HCT116 (cell line): ENCODE measurements at regions not wholly inside any gene's neighbourhood (a gene's known extent, or its start where the extent isn't known, plus 50 kb on each side); places are given as distances from the start of the nearest gene placed in this dataset.

ENCODE experiments used
- ATAC-seq: fragments of 200-7000 bp; cut with Tn5 transposase; 2 replicates; pipeline ENCODE4 v1.9.1; 2020; ENCODE audit warnings: mild to moderate bottlenecking, moderate library complexity
- BruUV-seq: library from RNA; stranded (reverse); fragments of 400-500 nt; replicated peaks from 2 replicates; lab custom pipeline; 2021; lab: Mats Ljungman, UMichigan
- CTCF ChIA-PET: fragments of 300-600 bp; sonication (Branson Sonifier 250); formaldehyde crosslinking; loops from one replicate; lab custom pipeline; 2021; ENCODE audit warnings: antibody characterized with exemption; lab: Charles Lee
- POLR2A ChIA-PET: fragments of 300-600, 350-600 bp; sonication (Branson Sonifier 250); formaldehyde crosslinking; loops from one replicate; lab custom pipeline; 2021; ENCODE audit warnings: antibody characterized with exemption; lab: Charles Lee
- RAD21 ChIA-PET, 2 experiments: fragments of 300-600 bp; sonication (Branson Sonifier 250); formaldehyde crosslinking; loops; one replicate each; lab custom pipeline; 2023; ENCODE audit warnings: low total read pairs in 2 of 2; ENCODE audit not compliant: uncharacterized antibody in 2 of 2, unreplicated experiment in 2 of 2, low non-redundant PET in 1 of 2; lab: Charles Lee
- DNase-seq: peaks from one replicate; pipeline ENCODE4 v3.0.0-alpha.2; 2010; ENCODE audit warnings: low read depth, low spot score
- H2AFZ ChIP-seq: fragments of 200-600 bp; shearing (Covaris generic), sonication (generic); 2 replicates; pipeline ENCODE4 v1.6.1; 2017; ENCODE audit warnings: low read depth, mixed run types, mixed read lengths, antibody characterized with exemption, low read length; ENCODE audit not compliant: poor library complexity, severe bottlenecking
- H3K27ac ChIP-seq: 2 replicates; pipeline ENCODE4 v1.5.1; 2012; ENCODE audit warnings: low read depth, low read length
- H3K27me3 ChIP-seq: fragments of 200-600 bp; sonication (generic); 2 replicates; pipeline ENCODE4 v1.6.1; 2016; ENCODE audit warnings: mixed run types, low read length, mixed read lengths; ENCODE audit not compliant: insufficient read depth
- H3K36me3 ChIP-seq, 2 experiments: fragments of 200-500 bp in 1 of 2; fragments of 200-600 bp in 1 of 2; sonication (Bioruptor generic) in 1 of 2; sonication (generic) in 1 of 2; 2 replicates each; pipeline versions ENCODE4 v1.5.1 to v1.6.1; 2014 to 2016; ENCODE audit warnings: low read length in 2 of 2, inconsistent platforms in 1 of 2, mixed read lengths in 1 of 2, mixed run types in 1 of 2; ENCODE audit not compliant: insufficient read depth in 2 of 2, control insufficient read depth in 1 of 2
- H3K4me1 ChIP-seq, 2 experiments: fragments of 200-600 bp in 1 of 2; sonication (generic) in 1 of 2; 2 replicates each; pipeline versions ENCODE4 v1.5.1 to v1.6.1; 2012 to 2017; ENCODE audit warnings: low read length in 2 of 2, inconsistent platforms in 1 of 2, mild to moderate bottlenecking in 1 of 2, mixed read lengths in 1 of 2, mixed run types in 1 of 2, moderate library complexity in 1 of 2; ENCODE audit not compliant: insufficient read depth in 2 of 2, control insufficient read depth in 1 of 2
- H3K4me2 ChIP-seq: fragments of 200-600 bp; sonication (generic); 2 replicates; pipeline ENCODE4 v1.6.1; 2017; ENCODE audit warnings: mixed run types, low read length, mixed read lengths
- H3K4me3 ChIP-seq, 2 experiments: fragments of 200-600 bp in 1 of 2; sonication (generic) in 1 of 2; replicated peaks in 1 of 2; 2 replicates each; pipeline ENCODE4 v1.5.1; 2011 to 2016; ENCODE audit warnings: low read length in 2 of 2, control low read depth in 1 of 2, low read depth in 1 of 2, mild to moderate bottlenecking in 1 of 2, mixed read lengths in 1 of 2, mixed run types in 1 of 2
- H3K79me2 ChIP-seq: fragments of 200-600 bp; sonication (generic); 2 replicates; pipeline ENCODE4 v1.6.1; 2017; ENCODE audit warnings: mild to moderate bottlenecking, mixed run types, low read length, moderate library complexity, mixed read lengths; ENCODE audit not compliant: insufficient read depth
- H3K9ac ChIP-seq: fragments of 200-600 bp; sonication (generic); 2 replicates; pipeline ENCODE4 v1.6.1; 2016; ENCODE audit warnings: low read length, mixed read lengths
- H3K9me2 ChIP-seq: fragments of 200-600 bp; sonication (generic), shearing (Covaris generic); 2 replicates; pipeline ENCODE4 v1.6.1; 2017; ENCODE audit warnings: mixed run types, mild to moderate bottlenecking, moderate library complexity; ENCODE audit not compliant: insufficient read depth
- H3K9me3 ChIP-seq, 2 experiments: fragments of 200-500 bp in 1 of 2; fragments of 200-600 bp in 1 of 2; sonication (Bioruptor generic) in 1 of 2; sonication (generic) in 1 of 2; 2 replicates each; pipeline ENCODE4 v1.6.1; 2014 to 2017; ENCODE audit warnings: low read length in 2 of 2, mixed read lengths in 2 of 2, inconsistent platforms in 1 of 2, low read depth in 1 of 2, mild to moderate bottlenecking in 1 of 2, mixed run types in 1 of 2, moderate library complexity in 1 of 2; ENCODE audit not compliant: control insufficient read depth in 1 of 2, insufficient read depth in 1 of 2
- H4K20me1 ChIP-seq: fragments of 200-600 bp; sonication (generic), shearing (Covaris generic); 2 replicates; pipeline ENCODE4 v1.6.1; 2017; ENCODE audit warnings: mixed run types, mild to moderate bottlenecking, moderate library complexity; ENCODE audit not compliant: insufficient read depth
- CEBPB ChIP-seq: IDR thresholded peaks from 2 replicates; pipeline ENCODE4 v1.6.1; 2012; ENCODE audit warnings: low read depth
- EGR1 ChIP-seq: IDR thresholded peaks from 2 replicates; pipeline ENCODE4 v1.6.1; 2012; ENCODE audit warnings: low read depth
- ELF1 ChIP-seq: IDR thresholded peaks from 2 replicates; pipeline ENCODE4 v1.6.1; 2012; ENCODE audit warnings: low read depth, borderline replicate concordance
- EZH2 ChIP-seq: fragments of 200-600 bp; sonication (generic); IDR thresholded peaks from 2 replicates; pipeline ENCODE4 v1.6.1; 2017; ENCODE audit warnings: antibody characterized with exemption, mixed run types
- EZH2phosphoT487 ChIP-seq: fragments of 200-600 bp; IDR thresholded peaks from 2 replicates; pipeline ENCODE4 v1.6.1; 2018; ENCODE audit warnings: antibody characterized with exemption, borderline replicate concordance
- JUND ChIP-seq: IDR thresholded peaks from 2 replicates; pipeline ENCODE4 v1.6.1; 2012
- POLR2A ChIP-seq: IDR thresholded peaks from 2 replicates; pipeline ENCODE4 v1.7.0; 2011; ENCODE audit warnings: borderline replicate concordance; ENCODE audit not compliant: insufficient read depth, insufficient read length; ENCODE audit errors: extremely low read depth
- RAD21 ChIP-seq: IDR thresholded peaks from 2 replicates; pipeline ENCODE4 v1.6.1; 2012; ENCODE audit warnings: low read depth, mild to moderate bottlenecking
- SP1 ChIP-seq: IDR thresholded peaks from 2 replicates; pipeline ENCODE4 v1.6.1; 2012; ENCODE audit warnings: low read depth
- SRF ChIP-seq: IDR thresholded peaks from 2 replicates; pipeline ENCODE4 v1.6.1; 2012; ENCODE audit warnings: low read depth
- YY1 ChIP-seq: IDR thresholded peaks from 2 replicates; pipeline ENCODE4 v1.6.1; 2011; ENCODE audit warnings: low read length, low read depth, moderate library complexity, mild to moderate bottlenecking; ENCODE audit not compliant: insufficient replicate concordance; ENCODE audit errors: extremely low read depth
- ZFX ChIP-seq: fragments of 450-650 bp; IDR thresholded peaks from 2 replicates; pipeline ENCODE4 v1.6.1; 2017
- ZNF274 ChIP-seq: fragments of 200-500 bp; sonication (Bioruptor generic); IDR thresholded peaks from 2 replicates; pipeline ENCODE4 v1.6.1; 2014; ENCODE audit warnings: mild to moderate bottlenecking, low read depth, low read length, inconsistent platforms
- intact Hi-C: fragments of 100-400 bp; cut with micrococcal nuclease; formaldehyde crosslinking; loops from 2 replicates; pipeline ENCODE4 v1.10.0; 2022
- TF ChIP-seq, protein P1 (sequence below): IDR thresholded peaks from 2 replicates; pipeline ENCODE4 v1.6.1; 2012; ENCODE audit warnings: low read depth
- TF ChIP-seq, protein P2 (sequence below): IDR thresholded peaks from 2 replicates; pipeline ENCODE4 v1.6.1; 2012
- TF ChIP-seq, protein P3 (sequence below), 3 experiments: fragments of 200-600 bp in 1 of 3; sonication (generic) in 1 of 3; IDR thresholded peaks in 2 of 3; conservative IDR thresholded peaks in 1 of 3; 2 replicates each; pipeline ENCODE4 v1.5.1; 2012 to 2017; ENCODE audit warnings: low read depth in 2 of 3, low read length in 2 of 3, antibody characterized with exemption in 1 of 3, borderline replicate concordance in 1 of 3, control low read depth in 1 of 3, mild to moderate bottlenecking in 1 of 3, mixed read lengths in 1 of 3, mixed run types in 1 of 3, moderate library complexity in 1 of 3; ENCODE audit not compliant: insufficient read depth in 1 of 3
- TF ChIP-seq, protein P4 (sequence below): IDR thresholded peaks from 2 replicates; pipeline ENCODE4 v1.6.1; 2011; ENCODE audit warnings: mild to moderate bottlenecking, low read length, moderate library complexity; ENCODE audit not compliant: insufficient replicate concordance; ENCODE audit errors: extremely low read depth

DNA sequence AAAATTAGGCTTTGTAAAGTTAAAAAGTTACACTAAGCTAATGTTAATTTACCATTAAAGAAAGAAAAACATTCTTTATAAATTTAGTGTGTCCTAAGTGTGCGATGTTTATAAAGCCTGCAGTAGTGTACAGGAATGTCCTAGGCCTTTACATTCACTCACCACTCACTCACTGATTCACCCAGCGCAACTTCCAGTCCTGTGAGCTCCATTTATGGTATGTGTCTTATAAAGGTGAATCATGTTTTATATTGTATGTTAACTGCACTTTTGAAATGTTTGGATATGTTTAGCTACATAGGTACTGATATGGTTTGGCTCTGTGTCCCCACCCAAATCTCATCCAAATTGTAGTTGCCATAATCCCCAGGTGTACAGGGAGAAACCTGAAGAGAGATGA lies 549.7 kb upstream of the EPHA6 start:
- ChIA-PET CTCF (no interaction called here), POLR2A (no interaction called here)
- no peak overlapping the region for H3K9ac ChIP-seq
- no peaks in the 10 kb centered on the region for H4K20me1 ChIP-seq
- intact Hi-C loops: no loop called here
- TF ChIP-seq EZH2phosphoT487 (no peak), EZH2 (no peak), JUND (no peak), SP1 (no peak), ZFX (no peak), SRF (no peak), ZNF274 (no peak), RAD21 (no peak), POLR2A (no peak), ELF1 (no peak), EGR1 (no peak), CEBPB (no peak), YY1 (no peak)
- TF ChIP-seq, protein P1, sequence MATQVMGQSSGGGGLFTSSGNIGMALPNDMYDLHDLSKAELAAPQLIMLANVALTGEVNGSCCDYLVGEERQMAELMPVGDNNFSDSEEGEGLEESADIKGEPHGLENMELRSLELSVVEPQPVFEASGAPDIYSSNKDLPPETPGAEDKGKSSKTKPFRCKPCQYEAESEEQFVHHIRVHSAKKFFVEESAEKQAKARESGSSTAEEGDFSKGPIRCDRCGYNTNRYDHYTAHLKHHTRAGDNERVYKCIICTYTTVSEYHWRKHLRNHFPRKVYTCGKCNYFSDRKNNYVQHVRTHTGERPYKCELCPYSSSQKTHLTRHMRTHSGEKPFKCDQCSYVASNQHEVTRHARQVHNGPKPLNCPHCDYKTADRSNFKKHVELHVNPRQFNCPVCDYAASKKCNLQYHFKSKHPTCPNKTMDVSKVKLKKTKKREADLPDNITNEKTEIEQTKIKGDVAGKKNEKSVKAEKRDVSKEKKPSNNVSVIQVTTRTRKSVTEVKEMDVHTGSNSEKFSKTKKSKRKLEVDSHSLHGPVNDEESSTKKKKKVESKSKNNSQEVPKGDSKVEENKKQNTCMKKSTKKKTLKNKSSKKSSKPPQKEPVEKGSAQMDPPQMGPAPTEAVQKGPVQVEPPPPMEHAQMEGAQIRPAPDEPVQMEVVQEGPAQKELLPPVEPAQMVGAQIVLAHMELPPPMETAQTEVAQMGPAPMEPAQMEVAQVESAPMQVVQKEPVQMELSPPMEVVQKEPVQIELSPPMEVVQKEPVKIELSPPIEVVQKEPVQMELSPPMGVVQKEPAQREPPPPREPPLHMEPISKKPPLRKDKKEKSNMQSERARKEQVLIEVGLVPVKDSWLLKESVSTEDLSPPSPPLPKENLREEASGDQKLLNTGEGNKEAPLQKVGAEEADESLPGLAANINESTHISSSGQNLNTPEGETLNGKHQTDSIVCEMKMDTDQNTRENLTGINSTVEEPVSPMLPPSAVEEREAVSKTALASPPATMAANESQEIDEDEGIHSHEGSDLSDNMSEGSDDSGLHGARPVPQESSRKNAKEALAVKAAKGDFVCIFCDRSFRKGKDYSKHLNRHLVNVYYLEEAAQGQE: no peak
- TF ChIP-seq, protein P2, sequence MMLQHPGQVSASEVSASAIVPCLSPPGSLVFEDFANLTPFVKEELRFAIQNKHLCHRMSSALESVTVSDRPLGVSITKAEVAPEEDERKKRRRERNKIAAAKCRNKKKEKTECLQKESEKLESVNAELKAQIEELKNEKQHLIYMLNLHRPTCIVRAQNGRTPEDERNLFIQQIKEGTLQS: no peak
- TF ChIP-seq, protein P3, sequence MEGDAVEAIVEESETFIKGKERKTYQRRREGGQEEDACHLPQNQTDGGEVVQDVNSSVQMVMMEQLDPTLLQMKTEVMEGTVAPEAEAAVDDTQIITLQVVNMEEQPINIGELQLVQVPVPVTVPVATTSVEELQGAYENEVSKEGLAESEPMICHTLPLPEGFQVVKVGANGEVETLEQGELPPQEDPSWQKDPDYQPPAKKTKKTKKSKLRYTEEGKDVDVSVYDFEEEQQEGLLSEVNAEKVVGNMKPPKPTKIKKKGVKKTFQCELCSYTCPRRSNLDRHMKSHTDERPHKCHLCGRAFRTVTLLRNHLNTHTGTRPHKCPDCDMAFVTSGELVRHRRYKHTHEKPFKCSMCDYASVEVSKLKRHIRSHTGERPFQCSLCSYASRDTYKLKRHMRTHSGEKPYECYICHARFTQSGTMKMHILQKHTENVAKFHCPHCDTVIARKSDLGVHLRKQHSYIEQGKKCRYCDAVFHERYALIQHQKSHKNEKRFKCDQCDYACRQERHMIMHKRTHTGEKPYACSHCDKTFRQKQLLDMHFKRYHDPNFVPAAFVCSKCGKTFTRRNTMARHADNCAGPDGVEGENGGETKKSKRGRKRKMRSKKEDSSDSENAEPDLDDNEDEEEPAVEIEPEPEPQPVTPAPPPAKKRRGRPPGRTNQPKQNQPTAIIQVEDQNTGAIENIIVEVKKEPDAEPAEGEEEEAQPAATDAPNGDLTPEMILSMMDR (IDR thresholded peaks at IDR 0.05 in 2 of 3, conservative IDR thresholded peaks at IDR 0.05 in 1 of 3; ENCODE audit: borderline replicate concordance in 1 of 3, insufficient read depth in 1 of 3, low read depth in 2 of 3, low read length in 2 of 3): no peak
- TF ChIP-seq, protein P4, sequence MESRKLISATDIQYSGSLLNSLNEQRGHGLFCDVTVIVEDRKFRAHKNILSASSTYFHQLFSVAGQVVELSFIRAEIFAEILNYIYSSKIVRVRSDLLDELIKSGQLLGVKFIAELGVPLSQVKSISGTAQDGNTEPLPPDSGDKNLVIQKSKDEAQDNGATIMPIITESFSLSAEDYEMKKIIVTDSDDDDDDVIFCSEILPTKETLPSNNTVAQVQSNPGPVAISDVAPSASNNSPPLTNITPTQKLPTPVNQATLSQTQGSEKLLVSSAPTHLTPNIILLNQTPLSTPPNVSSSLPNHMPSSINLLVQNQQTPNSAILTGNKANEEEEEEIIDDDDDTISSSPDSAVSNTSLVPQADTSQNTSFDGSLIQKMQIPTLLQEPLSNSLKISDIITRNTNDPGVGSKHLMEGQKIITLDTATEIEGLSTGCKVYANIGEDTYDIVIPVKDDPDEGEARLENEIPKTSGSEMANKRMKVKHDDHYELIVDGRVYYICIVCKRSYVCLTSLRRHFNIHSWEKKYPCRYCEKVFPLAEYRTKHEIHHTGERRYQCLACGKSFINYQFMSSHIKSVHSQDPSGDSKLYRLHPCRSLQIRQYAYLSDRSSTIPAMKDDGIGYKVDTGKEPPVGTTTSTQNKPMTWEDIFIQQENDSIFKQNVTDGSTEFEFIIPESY: no peak
- TF ChIP-seq, all 23 proteins: peak for 0
- RAD21 ChIA-PET: no interaction called here
- Histone ChIP-seq H3K36me3 (no peaks in the 10 kb centered on the region), H3K79me2 (no peaks in the 10 kb centered on the region), H2AFZ (no peak overlapping the region), H3K27ac (no peak overlapping the region), H3K4me3 (no peak overlapping the region), H3K4me1 (no peaks in the 10 kb centered on the region), H3K4me2 (no peak overlapping the region), H3K9me2 (no peaks in the 10 kb centered on the region), H3K9me3 (peaks cover 25 to 31% of the 10 kb centered on the region in 2 experiments; a peak in 2 of 4 replicates), H3K27me3 (no peaks in the 10 kb centered on the region)
- no peak for ATAC-seq
- BruUV-seq: no TSS peak
- DNase-seq: no peak
